HTR-8/SVneo (cell line): ENCODE measurements at regions not wholly inside any gene's neighbourhood (a gene's known extent, or its start where the extent isn't known, plus 50 kb on each side); places are given as distances from the start of the nearest gene placed in this dataset.
A peak's percentile ranks its signal among the peaks of the same experiment; 100 is the strongest.
"Not testable (repeated sequence)": the region's sequence is repeated elsewhere in the genome, so short reads cannot be mapped to it uniquely, and the experiment has no call there.

Source experiments
- DNase-seq: peaks from one replicate; pipeline ENCODE4 v3.0.0; 2011; ENCODE audit warnings: low spot score, mixed read lengths; ENCODE audit not compliant: insufficient read length
- FAIRE-seq: peaks from 2 replicates; lab custom pipeline; 2011; peaks lifted over from hg19 to GRCh38; lab: Jason Lieb, UNC

GRCh38 chr13:50396618-50397017, 381.4 kb downstream of the KCNRG start:
- not testable (repeated sequence) for FAIRE-seq, DNase-seq

GRCh38 chr13:50400035-50400726, 384.9 kb downstream of the KCNRG start:
- no peak for FAIRE-seq
- no peak for DNase-seq

- DNase-seq (peak; percentile 13), FAIRE-seq (no peak)
These were observed 385.8 kb downstream of the KCNRG start for GRCh38 chr13:50401049-50401505.

GRCh38 chr13:50401721-50402465, 386.6 kb downstream of the KCNRG start:
- no peak for DNase-seq
- FAIRE-seq = no peak

- DNase-seq (no peak), FAIRE-seq (no peak)
These were observed 388.1 kb downstream of the KCNRG start for GRCh38 chr13:50403311-50403710.

GRCh38 chr13:50404116-50404515, 388.9 kb downstream of the KCNRG start:
- no peak for FAIRE-seq

GRCh38 chr13:50404769-50405168, 389.5 kb downstream of the KCNRG start:
- DNase-seq (no peak), FAIRE-seq (no peak)

More at GRCh38 chr13:50404116-50404515, 388.9 kb downstream of the KCNRG start:
- DNase-seq = no peak

GRCh38 chr13:50406831-50407230, 391.6 kb downstream of the KCNRG start:
- no peak for FAIRE-seq

GRCh38 chr13:50408068-50408467, 392.8 kb downstream of the KCNRG start:
- DNase-seq (no peak), FAIRE-seq (no peak)

More at GRCh38 chr13:50406831-50407230, 391.6 kb downstream of the KCNRG start:
- no peak for DNase-seq

- DNase-seq = no peak
- FAIRE-seq = no peak
These were observed 394.0 kb downstream of the KCNRG start for GRCh38 chr13:50409220-50409619.

- no peak for FAIRE-seq
- DNase-seq = peak; percentile 48
These were observed 395.9 kb downstream of the KCNRG start for GRCh38 chr13:50410921-50411746.

GRCh38 chr13:50412046-50412617, 396.9 kb downstream of the KCNRG start:
- DNase-seq (no peak), FAIRE-seq (no peak)

- FAIRE-seq = no peak
These were observed 399.4 kb downstream of the KCNRG start for GRCh38 chr13:50414640-50415039.

GRCh38 chr13:50415428-50415827, 400.2 kb downstream of the KCNRG start:
- no peak for FAIRE-seq
- DNase-seq = no peak

More at GRCh38 chr13:50414640-50415039, 399.4 kb downstream of the KCNRG start:
- no peak for DNase-seq

GRCh38 chr13:50417597-50417996, 402.4 kb downstream of the KCNRG start:
- FAIRE-seq (no peak), DNase-seq (no peak)

GRCh38 chr13:50419331-50419865, 404.2 kb downstream of the KCNRG start:
- DNase-seq (no peak), FAIRE-seq (no peak)

GRCh38 chr13:50419896-50420295, 404.7 kb downstream of the KCNRG start:
- DNase-seq (no peak), FAIRE-seq (no peak)

GRCh38 chr13:50420718-50421472, 405.7 kb downstream of the KCNRG start:
- DNase-seq (no peak), FAIRE-seq (no peak)

- FAIRE-seq = no peak
- no peak for DNase-seq
These were observed 406.4 kb downstream of the KCNRG start for GRCh38 chr13:50421473-50422130.
